Loucy (cell line): ENCODE measurements at regions not wholly inside any gene's neighbourhood (a gene's known extent, or its start where the extent isn't known, plus 50 kb on each side); places are given as distances from the start of the nearest gene placed in this dataset.

ENCODE experiments used
- H2AFZ ChIP-seq: fragments of 200-600 bp; sonication (generic); 2 replicates; pipeline ENCODE4 v1.6.0; 2016; ENCODE audit warnings: antibody characterized with exemption, mild to moderate bottlenecking, low read length, moderate library complexity
- H3F3A ChIP-seq: fragments of 200-600 bp; 2 replicates; pipeline ENCODE4 v1.6.0; 2016; ENCODE audit warnings: antibody characterized with exemption, low read depth, mild to moderate bottlenecking
- H3K27me3 ChIP-seq: fragments of 200-600 bp; sonication (generic); 2 replicates; pipeline ENCODE4 v1.6.1; 2014; ENCODE audit warnings: low read length, mild to moderate bottlenecking; ENCODE audit not compliant: insufficient read depth, poor library complexity, severe bottlenecking
- H3K36me3 ChIP-seq: fragments of 200-600 bp; sonication (generic); 2 replicates; pipeline ENCODE4 v1.6.1; 2016; ENCODE audit warnings: low read length; ENCODE audit not compliant: insufficient read depth
- H3K4me1 ChIP-seq: fragments of 200-600 bp; sonication (generic); 2 replicates; pipeline ENCODE4 v1.5.1; 2014; ENCODE audit warnings: low read length, mild to moderate bottlenecking; ENCODE audit not compliant: insufficient read depth, poor library complexity, severe bottlenecking
- H3K4me2 ChIP-seq: fragments of 200-600 bp; sonication (generic); 2 replicates; pipeline ENCODE4 v1.6.0; 2014; ENCODE audit warnings: antibody characterized with exemption, low read length, low read depth, mild to moderate bottlenecking; ENCODE audit not compliant: poor library complexity, severe bottlenecking
- H3K4me3 ChIP-seq: fragments of 200-600 bp; sonication (generic); 2 replicates; pipeline ENCODE4 v1.5.1; 2014; ENCODE audit warnings: low read length, mild to moderate bottlenecking, mixed read lengths; ENCODE audit not compliant: poor library complexity, severe bottlenecking
- H3K79me2 ChIP-seq: fragments of 200-600 bp; sonication (generic); 2 replicates; pipeline ENCODE4 v1.6.1; 2014; ENCODE audit warnings: low read length; ENCODE audit not compliant: insufficient read depth
- H3K9ac ChIP-seq: fragments of 200-600 bp; sonication (generic); 2 replicates; pipeline ENCODE4 v1.6.0; 2014; ENCODE audit warnings: mild to moderate bottlenecking, low read depth, low read length, moderate library complexity; ENCODE audit not compliant: poor library complexity, severe bottlenecking
- H3K9me2 ChIP-seq: fragments of 200-600 bp; sonication (generic); replicated peaks from 2 replicates; pipeline ENCODE4 v1.6.1; 2016; ENCODE audit warnings: low read depth, low read length, mixed read lengths
- H3K9me3 ChIP-seq: fragments of 200-600 bp; sonication (generic); 2 replicates; pipeline ENCODE4 v1.6.1; 2014; ENCODE audit warnings: mild to moderate bottlenecking, antibody characterized with exemption, low read length, low read depth; ENCODE audit not compliant: insufficient read depth
- H4K20me1 ChIP-seq: fragments of 200-600 bp; sonication (generic); 2 replicates; pipeline ENCODE4 v1.6.0; 2014; ENCODE audit warnings: antibody characterized with exemption, low read length, mild to moderate bottlenecking; ENCODE audit not compliant: insufficient read depth, poor library complexity, severe bottlenecking
- EZH2phosphoT487 ChIP-seq: fragments of 200-600 bp; IDR thresholded peaks from 2 replicates; pipeline ENCODE4 v1.6.1; 2018; ENCODE audit warnings: antibody characterized with exemption, mild to moderate bottlenecking, moderate library complexity, borderline replicate concordance
- TF ChIP-seq, protein P1 (sequence below): fragments of 200-600 bp; sonication (generic); conservative IDR thresholded peaks from 2 replicates; pipeline ENCODE4 v1.5.1; 2014; ENCODE audit warnings: mild to moderate bottlenecking, antibody characterized with exemption, low read length

DNA sequence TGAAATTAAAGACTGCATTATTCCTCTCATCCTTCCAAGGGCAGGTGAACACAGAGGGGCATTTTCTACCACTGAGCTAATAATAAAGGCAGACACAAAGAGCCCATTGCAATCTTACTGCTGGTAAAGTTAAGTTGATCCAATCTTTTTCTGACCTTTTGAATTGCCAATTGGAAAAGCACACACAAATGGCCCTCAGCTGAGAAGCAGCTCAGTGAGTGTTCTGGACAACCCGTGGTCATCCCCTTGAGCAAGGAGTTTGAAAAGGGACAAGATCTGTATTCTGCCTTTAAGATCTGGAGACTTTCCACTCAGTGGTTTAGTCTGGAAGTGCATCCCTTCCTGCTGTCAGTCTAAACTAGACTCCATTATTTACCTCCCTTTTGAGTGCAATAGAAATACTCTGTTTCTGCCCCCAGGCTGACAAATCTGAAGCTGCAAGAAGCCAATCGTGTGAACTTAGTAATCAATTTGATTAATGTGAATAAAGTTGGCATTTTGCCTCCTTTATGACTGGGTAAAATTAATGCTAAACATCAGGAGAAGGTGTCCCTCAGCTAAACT is 835.7 kb downstream of the MAT2B start:
- no peaks in the 10 kb centered on the region for H3K9me3 ChIP-seq
- no peaks in the 10 kb centered on the region for H4K20me1 ChIP-seq
- H3K4me1 ChIP-seq = no peaks in the 10 kb centered on the region
- no peak overlapping the region for H2AFZ ChIP-seq
- H3K9me2 ChIP-seq = no peaks in the 10 kb centered on the region
- no peaks in the 10 kb centered on the region for H3K27me3 ChIP-seq
- H3K4me2 ChIP-seq = no peak overlapping the region
- no peak overlapping the region for H3K9ac ChIP-seq
- no peaks in the 10 kb centered on the region for H3F3A ChIP-seq
- H3K79me2 ChIP-seq = no peaks in the 10 kb centered on the region
- H3K4me3 ChIP-seq = no peak overlapping the region
- TF ChIP-seq EZH2phosphoT487 = no peak
- TF ChIP-seq, protein P1, sequence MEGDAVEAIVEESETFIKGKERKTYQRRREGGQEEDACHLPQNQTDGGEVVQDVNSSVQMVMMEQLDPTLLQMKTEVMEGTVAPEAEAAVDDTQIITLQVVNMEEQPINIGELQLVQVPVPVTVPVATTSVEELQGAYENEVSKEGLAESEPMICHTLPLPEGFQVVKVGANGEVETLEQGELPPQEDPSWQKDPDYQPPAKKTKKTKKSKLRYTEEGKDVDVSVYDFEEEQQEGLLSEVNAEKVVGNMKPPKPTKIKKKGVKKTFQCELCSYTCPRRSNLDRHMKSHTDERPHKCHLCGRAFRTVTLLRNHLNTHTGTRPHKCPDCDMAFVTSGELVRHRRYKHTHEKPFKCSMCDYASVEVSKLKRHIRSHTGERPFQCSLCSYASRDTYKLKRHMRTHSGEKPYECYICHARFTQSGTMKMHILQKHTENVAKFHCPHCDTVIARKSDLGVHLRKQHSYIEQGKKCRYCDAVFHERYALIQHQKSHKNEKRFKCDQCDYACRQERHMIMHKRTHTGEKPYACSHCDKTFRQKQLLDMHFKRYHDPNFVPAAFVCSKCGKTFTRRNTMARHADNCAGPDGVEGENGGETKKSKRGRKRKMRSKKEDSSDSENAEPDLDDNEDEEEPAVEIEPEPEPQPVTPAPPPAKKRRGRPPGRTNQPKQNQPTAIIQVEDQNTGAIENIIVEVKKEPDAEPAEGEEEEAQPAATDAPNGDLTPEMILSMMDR = no peak
- H3K36me3 ChIP-seq = no peaks in the 10 kb centered on the region

- Histone ChIP-seq H3K4me3 (no peak overlapping the region), H3K27me3 (no peaks in the 10 kb centered on the region), H3K79me2 (no peaks in the 10 kb centered on the region), H4K20me1 (no peaks in the 10 kb centered on the region), H3K9ac (no peak overlapping the region), H3K9me3 (no peaks in the 10 kb centered on the region), H3K4me1 (no peaks in the 10 kb centered on the region), H3F3A (no peaks in the 10 kb centered on the region), H3K9me2 (no peaks in the 10 kb centered on the region), H3K4me2 (no peak overlapping the region), H2AFZ (no peak overlapping the region), H3K36me3 (no peaks in the 10 kb centered on the region)
- no peak for TF ChIP-seq EZH2phosphoT487
- TF ChIP-seq, protein P1 = no peak
Observed at GRCh38 chr5:164345173-164345849, 839.9 kb downstream of the MAT2B start.

DNA sequence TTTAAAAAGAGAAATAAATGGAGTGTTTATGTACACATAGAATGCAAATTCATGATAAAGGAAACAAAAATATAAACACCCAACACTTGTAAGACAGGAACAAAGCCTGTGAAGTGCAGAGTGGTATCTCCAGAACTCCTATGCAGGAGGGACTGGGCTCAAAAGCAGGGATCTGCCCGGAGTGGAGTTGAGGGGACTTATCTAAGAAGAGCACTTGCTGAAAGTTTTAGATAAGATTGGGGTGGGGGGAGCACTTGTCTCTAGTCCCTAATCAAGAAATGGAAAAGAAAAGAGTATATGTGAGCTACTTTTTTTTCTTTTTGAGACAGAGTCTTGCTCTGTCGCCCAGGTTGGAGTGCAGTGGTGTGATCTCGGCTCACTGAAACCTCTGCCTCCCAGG is 840.4 kb downstream of the MAT2B start:
- H3K36me3 ChIP-seq = no peaks in the 10 kb centered on the region
- H3K9ac ChIP-seq = no peak overlapping the region
- H3K79me2 ChIP-seq = no peaks in the 10 kb centered on the region
- H4K20me1 ChIP-seq = no peaks in the 10 kb centered on the region
- H2AFZ ChIP-seq = no peak overlapping the region
- H3K27me3 ChIP-seq = no peaks in the 10 kb centered on the region
- H3F3A ChIP-seq = no peaks in the 10 kb centered on the region
- TF ChIP-seq, protein P1 = no peak
- no peak for TF ChIP-seq EZH2phosphoT487
- no peak overlapping the region for H3K4me3 ChIP-seq
- H3K9me2 ChIP-seq = no peaks in the 10 kb centered on the region
- no peak overlapping the region for H3K4me2 ChIP-seq
- no peaks in the 10 kb centered on the region for H3K9me3 ChIP-seq
- H3K4me1 ChIP-seq = no peaks in the 10 kb centered on the region
